GM23338 (cell line): ENCODE measurements at regions not wholly inside any gene's neighbourhood (a gene's known extent, or its start where the extent isn't known, plus 50 kb on each side); places are given as distances from the start of the nearest gene placed in this dataset.

Experiments used
- CREB1 ChIP-seq: fragments of 250-450 bp; sonication (Bioruptor Pico); IDR thresholded peaks from 2 replicates; pipeline ENCODE4 v1.5.0; 2020; ENCODE audit warnings: low read depth, mild to moderate bottlenecking, moderate library complexity
- CTCF ChIP-seq, 2 experiments: fragments of 200-600 bp in 1 of 2; sonication (generic) in 1 of 2; conservative IDR thresholded peaks; 2 replicates each; pipeline versions ENCODE4 v1.5.1 to v1.6.1; 2016 to 2017; ENCODE audit warnings: antibody characterized with exemption in 2 of 2, low read depth in 2 of 2, mild to moderate bottlenecking in 2 of 2, moderate library complexity in 1 of 2
- ETS1 ChIP-seq: IDR thresholded peaks from 2 replicates; pipeline ENCODE4 v1.6.1; 2016; ENCODE audit warnings: antibody characterized with exemption
- EZH2 ChIP-seq: fragments of 200-600 bp; sonication (generic); IDR thresholded peaks from one replicate; pipeline ENCODE4 v1.8.0; 2017; ENCODE audit warnings: antibody characterized with exemption, mild to moderate bottlenecking, low read depth; ENCODE audit not compliant: unreplicated experiment
- EZH2phosphoT487 ChIP-seq: fragments of 200-600 bp; sonication (generic); IDR thresholded peaks from one replicate; pipeline ENCODE4 v1.8.1; 2018; ENCODE audit warnings: antibody characterized with exemption; ENCODE audit not compliant: unreplicated experiment
- JUNB ChIP-seq: IDR thresholded peaks from one replicate; pipeline ENCODE4 v1.6.1; 2016; ENCODE audit warnings: antibody characterized with exemption; ENCODE audit not compliant: unreplicated experiment
- NANOG ChIP-seq: IDR thresholded peaks from 2 replicates; pipeline ENCODE4 v1.6.1; 2016; ENCODE audit warnings: antibody characterized with exemption, borderline replicate concordance
- POLR2AphosphoS5 ChIP-seq: IDR thresholded peaks from 2 replicates; pipeline ENCODE4 v1.6.1; 2016; ENCODE audit warnings: antibody characterized with exemption, low read depth
- STAT1 ChIP-seq: IDR thresholded peaks from one replicate; pipeline ENCODE4 v1.6.1; 2016; ENCODE audit warnings: antibody characterized with exemption; ENCODE audit not compliant: unreplicated experiment
- ZNF114 ChIP-seq: fragments of 250-450 bp; sonication (Bioruptor Pico); IDR thresholded peaks from 2 replicates; pipeline ENCODE4 v1.5.0; 2020; ENCODE audit warnings: mild to moderate bottlenecking, moderate library complexity
- TF ChIP-seq, protein P1 (sequence below): IDR thresholded peaks from one replicate; pipeline ENCODE4 v1.6.1; 2018; ENCODE audit warnings: antibody characterized with exemption; ENCODE audit not compliant: unreplicated experiment
- TF ChIP-seq, protein P2 (sequence below): fragments of 250-450 bp; sonication (Bioruptor Pico); IDR thresholded peaks from 2 replicates; pipeline ENCODE4 v1.5.0; 2020; ENCODE audit warnings: mild to moderate bottlenecking, moderate library complexity

GRCh38 chr6:24987446-24988115 lies 51.8 kb upstream of the RIPOR2 start:
- TF ChIP-seq CTCF (conservative IDR thresholded peaks at IDR 0.05; ENCODE audit: low read depth in 2 of 2) (no peak), EZH2 (no peak), EZH2phosphoT487 (no peak), POLR2AphosphoS5 (no peak), JUNB (no peak), ZNF114 (CRISPR knock-in tag) (no peak), CREB1 (CRISPR knock-in tag) (no peak), STAT1 (no peak), ETS1 (no peak), NANOG (no peak)
- TF ChIP-seq, protein P1, sequence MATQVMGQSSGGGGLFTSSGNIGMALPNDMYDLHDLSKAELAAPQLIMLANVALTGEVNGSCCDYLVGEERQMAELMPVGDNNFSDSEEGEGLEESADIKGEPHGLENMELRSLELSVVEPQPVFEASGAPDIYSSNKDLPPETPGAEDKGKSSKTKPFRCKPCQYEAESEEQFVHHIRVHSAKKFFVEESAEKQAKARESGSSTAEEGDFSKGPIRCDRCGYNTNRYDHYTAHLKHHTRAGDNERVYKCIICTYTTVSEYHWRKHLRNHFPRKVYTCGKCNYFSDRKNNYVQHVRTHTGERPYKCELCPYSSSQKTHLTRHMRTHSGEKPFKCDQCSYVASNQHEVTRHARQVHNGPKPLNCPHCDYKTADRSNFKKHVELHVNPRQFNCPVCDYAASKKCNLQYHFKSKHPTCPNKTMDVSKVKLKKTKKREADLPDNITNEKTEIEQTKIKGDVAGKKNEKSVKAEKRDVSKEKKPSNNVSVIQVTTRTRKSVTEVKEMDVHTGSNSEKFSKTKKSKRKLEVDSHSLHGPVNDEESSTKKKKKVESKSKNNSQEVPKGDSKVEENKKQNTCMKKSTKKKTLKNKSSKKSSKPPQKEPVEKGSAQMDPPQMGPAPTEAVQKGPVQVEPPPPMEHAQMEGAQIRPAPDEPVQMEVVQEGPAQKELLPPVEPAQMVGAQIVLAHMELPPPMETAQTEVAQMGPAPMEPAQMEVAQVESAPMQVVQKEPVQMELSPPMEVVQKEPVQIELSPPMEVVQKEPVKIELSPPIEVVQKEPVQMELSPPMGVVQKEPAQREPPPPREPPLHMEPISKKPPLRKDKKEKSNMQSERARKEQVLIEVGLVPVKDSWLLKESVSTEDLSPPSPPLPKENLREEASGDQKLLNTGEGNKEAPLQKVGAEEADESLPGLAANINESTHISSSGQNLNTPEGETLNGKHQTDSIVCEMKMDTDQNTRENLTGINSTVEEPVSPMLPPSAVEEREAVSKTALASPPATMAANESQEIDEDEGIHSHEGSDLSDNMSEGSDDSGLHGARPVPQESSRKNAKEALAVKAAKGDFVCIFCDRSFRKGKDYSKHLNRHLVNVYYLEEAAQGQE = no peak
- TF ChIP-seq, protein P2, sequence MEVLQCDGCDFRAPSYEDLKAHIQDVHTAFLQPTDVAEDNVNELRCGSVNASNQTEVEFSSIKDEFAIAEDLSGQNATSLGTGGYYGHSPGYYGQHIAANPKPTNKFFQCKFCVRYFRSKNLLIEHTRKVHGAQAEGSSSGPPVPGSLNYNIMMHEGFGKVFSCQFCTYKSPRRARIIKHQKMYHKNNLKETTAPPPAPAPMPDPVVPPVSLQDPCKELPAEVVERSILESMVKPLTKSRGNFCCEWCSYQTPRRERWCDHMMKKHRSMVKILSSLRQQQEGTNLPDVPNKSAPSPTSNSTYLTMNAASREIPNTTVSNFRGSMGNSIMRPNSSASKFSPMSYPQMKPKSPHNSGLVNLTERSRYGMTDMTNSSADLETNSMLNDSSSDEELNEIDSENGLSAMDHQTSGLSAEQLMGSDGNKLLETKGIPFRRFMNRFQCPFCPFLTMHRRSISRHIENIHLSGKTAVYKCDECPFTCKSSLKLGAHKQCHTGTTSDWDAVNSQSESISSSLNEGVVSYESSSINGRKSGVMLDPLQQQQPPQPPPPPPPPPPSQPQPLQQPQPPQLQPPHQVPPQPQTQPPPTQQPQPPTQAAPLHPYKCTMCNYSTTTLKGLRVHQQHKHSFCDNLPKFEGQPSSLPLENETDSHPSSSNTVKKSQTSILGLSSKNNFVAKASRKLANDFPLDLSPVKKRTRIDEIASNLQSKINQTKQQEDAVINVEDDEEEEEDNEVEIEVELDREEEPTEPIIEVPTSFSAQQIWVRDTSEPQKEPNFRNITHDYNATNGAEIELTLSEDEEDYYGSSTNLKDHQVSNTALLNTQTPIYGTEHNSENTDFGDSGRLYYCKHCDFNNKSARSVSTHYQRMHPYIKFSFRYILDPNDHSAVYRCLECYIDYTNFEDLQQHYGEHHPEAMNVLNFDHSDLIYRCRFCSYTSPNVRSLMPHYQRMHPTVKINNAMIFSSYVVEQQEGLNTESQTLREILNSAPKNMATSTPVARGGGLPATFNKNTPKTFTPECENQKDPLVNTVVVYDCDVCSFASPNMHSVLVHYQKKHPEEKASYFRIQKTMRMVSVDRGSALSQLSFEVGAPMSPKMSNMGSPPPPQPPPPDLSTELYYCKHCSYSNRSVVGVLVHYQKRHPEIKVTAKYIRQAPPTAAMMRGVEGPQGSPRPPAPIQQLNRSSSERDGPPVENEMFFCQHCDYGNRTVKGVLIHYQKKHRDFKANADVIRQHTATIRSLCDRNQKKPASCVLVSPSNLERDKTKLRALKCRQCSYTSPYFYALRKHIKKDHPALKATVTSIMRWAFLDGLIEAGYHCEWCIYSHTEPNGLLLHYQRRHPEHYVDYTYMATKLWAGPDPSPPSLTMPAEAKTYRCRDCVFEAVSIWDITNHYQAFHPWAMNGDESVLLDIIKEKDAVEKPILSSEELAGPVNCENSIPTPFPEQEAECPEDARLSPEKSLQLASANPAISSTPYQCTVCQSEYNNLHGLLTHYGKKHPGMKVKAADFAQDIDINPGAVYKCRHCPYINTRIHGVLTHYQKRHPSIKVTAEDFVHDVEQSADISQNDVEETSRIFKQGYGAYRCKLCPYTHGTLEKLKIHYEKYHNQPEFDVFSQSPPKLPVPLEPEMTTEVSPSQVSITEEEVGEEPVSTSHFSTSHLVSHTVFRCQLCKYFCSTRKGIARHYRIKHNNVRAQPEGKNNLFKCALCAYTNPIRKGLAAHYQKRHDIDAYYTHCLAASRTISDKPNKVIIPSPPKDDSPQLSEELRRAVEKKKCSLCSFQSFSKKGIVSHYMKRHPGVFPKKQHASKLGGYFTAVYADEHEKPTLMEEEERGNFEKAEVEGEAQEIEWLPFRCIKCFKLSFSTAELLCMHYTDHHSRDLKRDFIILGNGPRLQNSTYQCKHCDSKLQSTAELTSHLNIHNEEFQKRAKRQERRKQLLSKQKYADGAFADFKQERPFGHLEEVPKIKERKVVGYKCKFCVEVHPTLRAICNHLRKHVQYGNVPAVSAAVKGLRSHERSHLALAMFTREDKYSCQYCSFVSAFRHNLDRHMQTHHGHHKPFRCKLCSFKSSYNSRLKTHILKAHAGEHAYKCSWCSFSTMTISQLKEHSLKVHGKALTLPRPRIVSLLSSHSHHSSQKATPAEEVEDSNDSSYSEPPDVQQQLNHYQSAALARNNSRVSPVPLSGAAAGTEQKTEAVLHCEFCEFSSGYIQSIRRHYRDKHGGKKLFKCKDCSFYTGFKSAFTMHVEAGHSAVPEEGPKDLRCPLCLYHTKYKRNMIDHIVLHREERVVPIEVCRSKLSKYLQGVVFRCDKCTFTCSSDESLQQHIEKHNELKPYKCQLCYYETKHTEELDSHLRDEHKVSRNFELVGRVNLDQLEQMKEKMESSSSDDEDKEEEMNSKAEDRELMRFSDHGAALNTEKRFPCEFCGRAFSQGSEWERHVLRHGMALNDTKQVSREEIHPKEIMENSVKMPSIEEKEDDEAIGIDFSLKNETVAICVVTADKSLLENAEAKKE (CRISPR knock-in tag) = no peak
